Left lung (tissue), 4 donors: ENCODE measurements at regions not wholly inside any gene's neighbourhood (a gene's known extent, or its start where the extent isn't known, plus 50 kb on each side); places are given as distances from the start of the nearest gene placed in this dataset.
"Not testable (repeated sequence)": the region's sequence is repeated elsewhere in the genome, so short reads cannot be mapped to it uniquely, and the experiment has no call there.

Experiments
- ATAC-seq: fragments of 200-7000 bp; cut with Tn5 transposase; one replicate; pipeline ENCODE4 v1.9.1; 2020; ENCODE audit warnings: moderate library complexity
- DNase-seq, 4 donors: peaks; one replicate each; pipeline ENCODE4 v3.0.0-alpha.2; 2013 to 2020
- H3K27ac ChIP-seq, 2 donors: fragments of 200-600 bp; sonication (generic) in 1 of 2; one replicate each; pipeline versions ENCODE4 v1.5.0 to v1.8.0; 2020 to 2021
- H3K27me3 ChIP-seq, 2 donors: fragments of 200-600 bp; sonication (generic) in 1 of 2; one replicate each; pipeline versions ENCODE4 v1.5.0 to v1.8.0; 2020 to 2021
- H3K36me3 ChIP-seq, 2 donors: fragments of 200-600 bp; sonication (generic) in 1 of 2; one replicate each; pipeline versions ENCODE4 v1.5.0 to v1.8.0; 2020 to 2021
- H3K4me1 ChIP-seq, 2 donors: fragments of 200-600 bp; one replicate each; pipeline ENCODE4 v1.8.0; 2021
- H3K4me3 ChIP-seq, 2 donors: fragments of 200-600 bp; sonication (generic) in 1 of 2; one replicate each; pipeline versions ENCODE4 v1.5.0 to v1.8.0; 2020 to 2021; ENCODE audit warnings: mild to moderate bottlenecking in 1 of 2
- H3K9me3 ChIP-seq, 2 donors: fragments of 200-600 bp; sonication (generic) in 1 of 2; one replicate each; pipeline versions ENCODE4 v1.5.0 to v1.8.0; 2020 to 2021
- CTCF ChIP-seq, 2 donors: fragments of 200-600 bp; sonication (generic) in 1 of 2; IDR thresholded peaks; one replicate each; pipeline versions ENCODE4 v1.5.0 to v1.8.0; 2021; ENCODE audit warnings: antibody characterized with exemption in 2 of 2
- intact Hi-C, 2 donors: fragments of 100-400 bp; cut with DNase I; formaldehyde crosslinking; loops; one replicate each; pipeline versions ENCODE4 v1.11.2 to v1.14.2; 2022
- donor health status: DM: no; HTN: yes; CAD: no.
- donor health status: DM: no; HTN: no; CAD: no.

GRCh38 chr6:8934318-8934717 is 499.0 kb upstream of the SLC35B3 start:
- Histone ChIP-seq H3K36me3 (no peaks in the 10 kb centered on the region), H3K27me3 (no peaks in the 10 kb centered on the region), H3K4me3 (no peak overlapping the region), H3K9me3 (no peaks in the 10 kb centered on the region), H3K4me1 (no peaks in the 10 kb centered on the region), H3K27ac (no peak overlapping the region)
- no peak for TF ChIP-seq CTCF (IDR thresholded peaks at IDR 0.05)
- intact Hi-C loops: no loop called here
- ATAC-seq (no peak), DNase-seq (peak in 1 of 4 donors; percentile 19)

GRCh38 chr6:8930009-8930408 is 494.7 kb upstream of the SLC35B3 start:
- Histone ChIP-seq H3K4me1 (no peaks in the 10 kb centered on the region), H3K9me3 (no peaks in the 10 kb centered on the region), H3K27me3 (no peaks in the 10 kb centered on the region), H3K4me3 (no peak overlapping the region), H3K36me3 (no peaks in the 10 kb centered on the region), H3K27ac (no peak overlapping the region)
- ATAC-seq (no peak), DNase-seq (no peak)
- TF ChIP-seq CTCF (IDR thresholded peaks at IDR 0.05): no peak
- intact Hi-C loops: no loop called here

GRCh38 chr6:8920244-8920643 is 484.9 kb upstream of the SLC35B3 start:
- ATAC-seq, intact Hi-C loops, H3K4me3 ChIP-seq: not testable (repeated sequence)

GRCh38 chr6:8918196-8918595 is 482.9 kb upstream of the SLC35B3 start:
- H3K27me3 ChIP-seq: no peaks in the 10 kb centered on the region
- ATAC-seq: no peak
- H3K4me1 ChIP-seq: no peaks in the 10 kb centered on the region
- H3K9me3 ChIP-seq: no peaks in the 10 kb centered on the region
- no peak for DNase-seq
- no peak overlapping the region for H3K4me3 ChIP-seq
- intact Hi-C loops: no loop called here
- no peaks in the 10 kb centered on the region for H3K36me3 ChIP-seq
- TF ChIP-seq CTCF (IDR thresholded peaks at IDR 0.05): no peak
- no peak overlapping the region for H3K27ac ChIP-seq

More at GRCh38 chr6:8920244-8920643, 484.9 kb upstream of the SLC35B3 start:
- not testable (repeated sequence) for H3K36me3 ChIP-seq, DNase-seq, H3K27me3 ChIP-seq, H3K4me1 ChIP-seq, H3K27ac ChIP-seq, H3K9me3 ChIP-seq

- Histone ChIP-seq H3K27me3 (no peaks in the 10 kb centered on the region), H3K36me3 (no peaks in the 10 kb centered on the region), H3K9me3 (peaks cover 0 to 10% of the 10 kb centered on the region in 2 donors), H3K27ac (no peak overlapping the region), H3K4me1 (no peaks in the 10 kb centered on the region), H3K4me3 (no peak overlapping the region)
- no peak for ATAC-seq
- no peak for TF ChIP-seq CTCF (IDR thresholded peaks at IDR 0.05)
- no peak for DNase-seq
- intact Hi-C loops: no loop called here
These were observed 479.4 kb upstream of the SLC35B3 start for GRCh38 chr6:8914700-8915099.

GRCh38 chr6:8908638-8909037 is 473.3 kb upstream of the SLC35B3 start:
- H3K4me3 ChIP-seq: no peak overlapping the region
- no peak for ATAC-seq
- intact Hi-C loops: no loop called here

More at GRCh38 chr6:8908638-8909037, 473.3 kb upstream of the SLC35B3 start:
- peaks cover 0 to 10% of the 10 kb centered on the region in 2 donors for H3K9me3 ChIP-seq
- no peaks in the 10 kb centered on the region for H3K36me3 ChIP-seq
- DNase-seq: no peak
- no peaks in the 10 kb centered on the region for H3K4me1 ChIP-seq
- no peak for TF ChIP-seq CTCF (IDR thresholded peaks at IDR 0.05)
- no peaks in the 10 kb centered on the region for H3K27me3 ChIP-seq
- H3K27ac ChIP-seq: no peak overlapping the region
